ENCODE measurements at regions not wholly inside any gene's neighbourhood (a gene's known extent, or its start where the extent isn't known, plus 50 kb on each side); places are given as distances from the start of the nearest gene placed in this dataset.

DNA sequence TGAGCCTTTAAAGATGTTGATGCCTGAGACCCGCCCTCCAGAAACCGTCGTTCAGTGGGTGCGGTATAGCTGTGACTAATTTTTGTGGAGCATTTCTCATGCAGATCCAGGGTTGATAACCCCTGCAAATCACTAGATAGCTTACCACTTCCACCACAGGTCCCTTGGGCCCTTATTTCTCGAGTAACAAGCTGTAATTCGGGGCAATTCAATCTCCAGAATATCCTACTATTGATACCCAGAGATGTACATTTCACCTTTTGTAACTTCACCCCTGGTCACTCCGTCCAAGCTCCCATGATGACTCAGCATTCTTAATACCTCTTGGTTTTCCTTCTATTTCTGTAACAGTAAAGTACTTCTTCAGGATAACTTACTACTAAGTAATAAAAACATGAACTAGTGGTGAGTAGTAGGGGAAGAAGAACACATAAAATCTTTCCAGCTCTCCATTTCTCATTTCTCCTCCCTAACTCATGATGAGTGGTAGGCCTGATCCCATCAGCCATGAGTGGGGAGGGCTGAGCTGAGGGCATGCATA is 71.9 kb upstream of the UBL3 start:
- Histone ChIP-seq H3K27ac (ENCODE audit: low read depth, low read length, poor library complexity, severe bottlenecking) (no peak overlapping the region), H3K36me3 (ENCODE audit: insufficient read depth, low read length) (no peaks in the 10 kb centered on the region), H3K4me2 (ENCODE audit: low read length) (no peak overlapping the region), H3K4me3 (ENCODE audit: low read depth, low read length, poor library complexity, severe bottlenecking) (no peak overlapping the region), H2AFZ (ENCODE audit: low read length) (no peak overlapping the region), H4K20me1 (ENCODE audit: insufficient read depth, low read length) (no peaks in the 10 kb centered on the region), H3K9me3 (ENCODE audit: low read length) (no peaks in the 10 kb centered on the region), H3K79me2 (ENCODE audit: insufficient read depth, low read depth, low read length) (no peaks in the 10 kb centered on the region), H3K9me2 (ENCODE audit: insufficient read depth, low read length) (no peaks in the 10 kb centered on the region), H3K4me1 (ENCODE audit: insufficient read depth, low read length, poor library complexity, severe bottlenecking) (no peaks in the 10 kb centered on the region)
- no peak for DNase-seq (ENCODE audit: low spot score)
- BruUV-seq (replicated peaks) = no TSS peak
- intact Hi-C loops (cut with micrococcal nuclease; ENCODE audit: unreplicated experiment) = no loop called here
- TF ChIP-seq EZH2phosphoT487 (IDR thresholded peaks at IDR 0.05; ENCODE audit: borderline replicate concordance, low read depth, low read length) = no peak
- TF ChIP-seq, protein P1, sequence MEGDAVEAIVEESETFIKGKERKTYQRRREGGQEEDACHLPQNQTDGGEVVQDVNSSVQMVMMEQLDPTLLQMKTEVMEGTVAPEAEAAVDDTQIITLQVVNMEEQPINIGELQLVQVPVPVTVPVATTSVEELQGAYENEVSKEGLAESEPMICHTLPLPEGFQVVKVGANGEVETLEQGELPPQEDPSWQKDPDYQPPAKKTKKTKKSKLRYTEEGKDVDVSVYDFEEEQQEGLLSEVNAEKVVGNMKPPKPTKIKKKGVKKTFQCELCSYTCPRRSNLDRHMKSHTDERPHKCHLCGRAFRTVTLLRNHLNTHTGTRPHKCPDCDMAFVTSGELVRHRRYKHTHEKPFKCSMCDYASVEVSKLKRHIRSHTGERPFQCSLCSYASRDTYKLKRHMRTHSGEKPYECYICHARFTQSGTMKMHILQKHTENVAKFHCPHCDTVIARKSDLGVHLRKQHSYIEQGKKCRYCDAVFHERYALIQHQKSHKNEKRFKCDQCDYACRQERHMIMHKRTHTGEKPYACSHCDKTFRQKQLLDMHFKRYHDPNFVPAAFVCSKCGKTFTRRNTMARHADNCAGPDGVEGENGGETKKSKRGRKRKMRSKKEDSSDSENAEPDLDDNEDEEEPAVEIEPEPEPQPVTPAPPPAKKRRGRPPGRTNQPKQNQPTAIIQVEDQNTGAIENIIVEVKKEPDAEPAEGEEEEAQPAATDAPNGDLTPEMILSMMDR (conservative IDR thresholded peaks at IDR 0.05; ENCODE audit: low read length) = no peak
- CTCF ChIA-PET (ENCODE audit: unreplicated experiment) = interaction anchor here (0.7 kb wide), 1 partner anchor 73 kb away, joined by 3 read pairs; no protein-coding TSS in a partner anchor
- POLR2A ChIA-PET = no interaction called here

DNA sequence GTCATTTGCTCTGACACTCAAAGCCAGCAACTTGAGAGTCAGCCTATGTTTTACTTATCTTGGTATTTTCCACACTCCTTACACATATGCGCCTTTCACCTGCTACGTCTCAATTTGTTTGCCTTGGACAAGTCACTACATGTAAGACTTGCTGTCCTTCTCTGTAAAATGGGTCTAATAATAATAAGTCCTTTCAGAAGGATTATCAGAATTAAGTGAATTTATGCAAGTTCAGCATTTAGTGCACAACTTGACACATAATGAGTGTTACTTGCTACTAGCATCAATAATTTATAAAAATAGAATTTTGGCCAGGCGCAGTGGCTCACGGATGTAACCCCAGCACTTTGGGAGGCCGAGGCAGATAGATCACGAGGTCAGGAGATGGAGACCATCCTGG is 71.1 kb upstream of the UBL3 start:
- no peak overlapping the region for H3K4me2 ChIP-seq (ENCODE audit: low read length)
- H3K9me2 ChIP-seq (ENCODE audit: insufficient read depth, low read length) = no peaks in the 10 kb centered on the region
- CTCF ChIA-PET (ENCODE audit: unreplicated experiment) = no interaction called here
- H3K9me3 ChIP-seq (ENCODE audit: low read length) = no peaks in the 10 kb centered on the region
- H4K20me1 ChIP-seq (ENCODE audit: insufficient read depth, low read length) = no peaks in the 10 kb centered on the region
- BruUV-seq (replicated peaks) = no TSS peak
- DNase-seq (ENCODE audit: low spot score) = no peak
- POLR2A ChIA-PET = no interaction called here
- H2AFZ ChIP-seq (ENCODE audit: low read length) = no peak overlapping the region
- intact Hi-C loops (cut with micrococcal nuclease; ENCODE audit: unreplicated experiment) = no loop called here
- no peak overlapping the region for H3K27ac ChIP-seq (ENCODE audit: low read depth, low read length, poor library complexity, severe bottlenecking)
- no peaks in the 10 kb centered on the region for H3K36me3 ChIP-seq (ENCODE audit: insufficient read depth, low read length)
- H3K79me2 ChIP-seq (ENCODE audit: insufficient read depth, low read depth, low read length) = no peaks in the 10 kb centered on the region
- TF ChIP-seq, protein P1 (conservative IDR thresholded peaks at IDR 0.05; ENCODE audit: low read length) = no peak
- no peak for TF ChIP-seq EZH2phosphoT487 (IDR thresholded peaks at IDR 0.05; ENCODE audit: borderline replicate concordance, low read depth, low read length)
- H3K4me1 ChIP-seq (ENCODE audit: insufficient read depth, low read length, poor library complexity, severe bottlenecking) = no peaks in the 10 kb centered on the region
- H3K4me3 ChIP-seq (ENCODE audit: low read depth, low read length, poor library complexity, severe bottlenecking) = no peak overlapping the region

DNA sequence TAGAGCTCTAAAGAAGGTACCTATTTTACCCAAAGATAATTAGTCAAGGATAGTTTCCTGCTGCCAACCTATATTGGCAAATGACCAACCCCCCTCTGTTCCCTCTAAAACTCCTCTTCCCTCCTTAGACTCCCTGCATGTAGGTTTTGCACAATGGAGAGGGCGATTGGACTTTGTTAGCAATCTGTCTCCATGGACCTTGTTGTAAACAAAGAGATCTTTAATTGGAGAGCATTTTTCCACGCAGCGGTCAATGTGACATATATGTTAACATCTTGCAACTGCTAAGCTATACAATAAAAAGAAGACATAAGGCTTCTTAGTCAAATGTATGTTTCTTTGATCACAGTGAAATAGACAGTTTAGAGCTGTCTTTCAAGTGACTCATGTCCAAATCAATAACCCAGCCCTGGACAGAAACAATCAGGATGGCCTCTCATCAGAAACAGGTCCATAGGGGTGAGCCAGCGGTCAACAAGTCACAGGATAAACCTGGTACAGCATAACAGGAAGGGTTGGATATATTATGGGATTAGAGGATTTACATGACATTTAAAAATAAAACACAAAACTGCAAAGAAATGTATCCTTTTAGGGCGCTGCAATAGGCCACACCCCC is 69.7 kb upstream of the UBL3 start:
- POLR2A ChIA-PET = interaction anchor here (0.5 to 0.7 kb wide), 3 partner anchors 11 to 148 kb away, joined by 3 to 4 read pairs (median 3); no protein-coding TSS in a partner anchor

More for the DNA sequence above, 69.7 kb upstream of the UBL3 start:
- CTCF ChIA-PET (ENCODE audit: unreplicated experiment) = no interaction called here
- intact Hi-C loops (cut with micrococcal nuclease; ENCODE audit: unreplicated experiment) = no loop called here
- Histone ChIP-seq H3K4me1 (ENCODE audit: insufficient read depth, low read length, poor library complexity, severe bottlenecking) (no peaks in the 10 kb centered on the region), H3K27ac (ENCODE audit: low read depth, low read length, poor library complexity, severe bottlenecking) (no peak overlapping the region), H4K20me1 (ENCODE audit: insufficient read depth, low read length) (no peaks in the 10 kb centered on the region), H3K9me3 (ENCODE audit: low read length) (no peaks in the 10 kb centered on the region), H3K4me2 (ENCODE audit: low read length) (no peak overlapping the region), H3K79me2 (ENCODE audit: insufficient read depth, low read depth, low read length) (no peaks in the 10 kb centered on the region), H3K36me3 (ENCODE audit: insufficient read depth, low read length) (no peaks in the 10 kb centered on the region), H2AFZ (ENCODE audit: low read length) (no peak overlapping the region), H3K9me2 (ENCODE audit: insufficient read depth, low read length) (no peaks in the 10 kb centered on the region), H3K4me3 (ENCODE audit: low read depth, low read length, poor library complexity, severe bottlenecking) (no peak overlapping the region)
- TF ChIP-seq, protein P1 (conservative IDR thresholded peaks at IDR 0.05; ENCODE audit: low read length) = no peak
- TF ChIP-seq EZH2phosphoT487 (IDR thresholded peaks at IDR 0.05; ENCODE audit: borderline replicate concordance, low read depth, low read length) = no peak
- DNase-seq (ENCODE audit: low spot score) = no peak
- BruUV-seq (replicated peaks) = no TSS peak

All from OCI-LY7 (cell line).